BLaER1 treated with 17β-estradiol and CSF1 and Interleukin-3, amounts not matched to agents 10 nM and 100 nM (cell line): ENCODE measurements at regions not wholly inside any gene's neighbourhood (a gene's known extent, or its start where the extent isn't known, plus 50 kb on each side); places are given as distances from the start of the nearest gene placed in this dataset.

Source experiments
- H3K27ac ChIP-seq, 11 experiments: shearing (Covaris generic); formaldehyde crosslinking; 2 replicates each; pipeline ENCODE4 v1.8.1; 2022
- H3K27me3 ChIP-seq, 11 experiments: shearing (Covaris generic); formaldehyde crosslinking; 2 replicates each; pipeline ENCODE4 v1.8.1; 2022
- H3K36me3 ChIP-seq, 11 experiments: shearing (Covaris generic); formaldehyde crosslinking; 2 replicates each; pipeline ENCODE4 v1.8.1; 2022
- H3K4me1 ChIP-seq, 10 experiments: shearing (Covaris generic); formaldehyde crosslinking; 2 replicates each; pipeline ENCODE4 v1.8.1; 2022
- H3K4me2 ChIP-seq, 11 experiments: shearing (Covaris generic); formaldehyde crosslinking; 2 replicates each; pipeline ENCODE4 v1.8.1; 2022
- H3K4me3 ChIP-seq, 10 experiments: shearing (Covaris generic); formaldehyde crosslinking; 2 replicates each; pipeline ENCODE4 v1.8.1; 2022
- H3K9ac ChIP-seq, 11 experiments: shearing (Covaris generic); formaldehyde crosslinking; 2 replicates each; pipeline ENCODE4 v1.8.1; 2022
- H3K9me3 ChIP-seq, 11 experiments: shearing (Covaris generic); formaldehyde crosslinking; replicated peaks in 1 of 11; 2 replicates each; pipeline ENCODE4 v1.8.1; 2022
- H4K20me1 ChIP-seq, 11 experiments: shearing (Covaris generic); formaldehyde crosslinking; 2 replicates each; pipeline ENCODE4 v1.8.1; 2022
- Cebpa-rat ChIP-seq, 11 experiments: shearing (Covaris generic); IDR thresholded peaks; 2 replicates each; pipeline ENCODE4 v1.8.1; 2022

DNA sequence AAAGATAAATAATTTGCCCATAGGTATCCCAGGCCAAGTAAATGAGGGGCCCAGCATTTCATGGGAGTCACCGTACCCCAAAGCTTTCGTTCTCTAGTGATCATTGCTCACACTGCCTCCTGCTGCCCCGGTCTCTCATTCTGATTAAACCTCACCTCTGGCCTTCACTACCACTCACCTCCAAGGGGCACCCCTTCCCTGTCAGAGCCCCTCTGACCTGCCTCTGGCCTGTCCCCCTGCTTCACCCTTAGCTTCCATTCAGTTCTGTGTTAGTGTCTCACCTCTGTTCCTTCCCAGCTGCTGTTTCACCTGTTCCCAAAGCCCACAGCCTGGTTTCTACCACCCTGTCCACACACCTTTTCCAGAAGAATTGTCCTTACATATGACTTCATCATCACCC, 150.3 kb upstream of the E2F8 start:
- H3K27ac ChIP-seq = no peak overlapping the region
- H3K36me3 ChIP-seq = no peaks in the 10 kb centered on the region
- no peak for TF ChIP-seq Cebpa-rat (IDR thresholded peaks at IDR 0.05)
- no peaks in the 10 kb centered on the region for H3K27me3 ChIP-seq
- H3K9me3 ChIP-seq = peaks cover 0 to 6% (median 0%) of the 10 kb centered on the region in 11 experiments; a peak in 2 of 22 replicates
- no peaks in the 10 kb centered on the region for H4K20me1 ChIP-seq
- H3K4me1 ChIP-seq = peaks cover 0 to 13% (median 8%) of the 10 kb centered on the region in 10 experiments; a peak in 10 of 20 replicates
- H3K9ac ChIP-seq = no peak overlapping the region
- no peak overlapping the region for H3K4me2 ChIP-seq
- H3K4me3 ChIP-seq = no peak overlapping the region

DNA sequence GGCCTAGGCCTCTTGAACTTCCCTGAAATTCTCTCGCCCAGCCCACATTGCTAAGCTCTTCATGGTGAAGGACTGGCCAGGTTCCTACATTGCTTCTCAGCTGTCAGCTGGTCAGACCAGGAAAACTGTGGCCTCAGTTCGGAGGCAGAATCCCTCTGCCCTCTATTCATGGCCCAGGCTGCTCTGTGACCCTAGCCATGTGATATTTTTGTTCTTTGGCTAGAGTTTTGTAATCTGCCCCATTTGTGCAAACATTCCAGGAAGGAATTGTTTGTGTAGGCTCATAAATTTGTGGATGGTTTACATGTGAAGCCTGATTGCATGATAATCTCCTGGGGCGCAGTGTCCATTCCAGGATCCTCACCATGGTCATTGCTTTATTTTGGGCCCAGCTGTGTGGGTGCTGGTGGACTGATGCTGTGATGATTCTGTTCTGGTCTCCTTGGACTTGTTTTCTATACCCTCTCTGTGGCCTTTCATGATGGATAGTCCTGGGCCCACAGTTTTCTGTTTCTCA, 149.1 kb upstream of the E2F8 start:
- Histone ChIP-seq H3K9ac (no peak overlapping the region), H3K27ac (no peak overlapping the region), H3K27me3 (no peaks in the 10 kb centered on the region), H3K4me2 (no peak overlapping the region), H3K36me3 (no peaks in the 10 kb centered on the region), H3K4me1 (peaks cover 0 to 13% (median 8%) of the 10 kb centered on the region in 10 experiments; a peak in 10 of 20 replicates), H4K20me1 (no peaks in the 10 kb centered on the region), H3K9me3 (peaks cover 0 to 6% (median 0%) of the 10 kb centered on the region in 11 experiments; a peak in 2 of 22 replicates), H3K4me3 (no peak overlapping the region)
- TF ChIP-seq Cebpa-rat (IDR thresholded peaks at IDR 0.05) = no peak

DNA sequence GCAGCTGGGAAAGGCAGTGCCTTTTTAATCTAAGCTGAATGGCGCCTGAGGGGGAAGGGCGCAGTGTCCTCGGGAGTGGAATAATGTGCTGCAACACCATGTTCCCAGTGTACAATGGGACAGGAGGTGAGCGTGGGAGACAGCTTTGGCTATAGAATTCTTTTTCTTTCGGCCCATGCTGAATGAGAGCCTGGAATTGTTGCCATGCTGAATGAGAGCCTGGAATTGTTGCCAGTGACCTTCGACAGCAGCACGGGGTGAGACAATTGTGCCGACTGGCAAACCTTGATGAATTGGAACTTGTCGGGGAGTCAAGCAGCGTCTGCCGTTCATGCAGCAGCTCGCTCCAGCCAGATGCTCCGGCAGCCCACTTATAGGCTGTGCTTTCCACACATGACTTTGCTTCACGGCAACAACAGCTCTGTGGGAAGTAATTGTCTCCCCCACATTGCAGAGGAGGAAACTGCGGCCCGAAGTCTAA, 141.4 kb upstream of the E2F8 start:
- H3K27ac ChIP-seq = no peak overlapping the region
- no peak overlapping the region for H3K4me2 ChIP-seq
- H4K20me1 ChIP-seq = no peaks in the 10 kb centered on the region; a peak in 1 of 22 replicates
- H3K4me3 ChIP-seq = no peak overlapping the region
- no peak overlapping the region for H3K9ac ChIP-seq
- H3K36me3 ChIP-seq = no peaks in the 10 kb centered on the region
- H3K9me3 ChIP-seq = no peaks in the 10 kb centered on the region
- peaks cover 13 to 29% (median 20%) of the 10 kb centered on the region in 10 experiments for H3K4me1 ChIP-seq
- no peaks in the 10 kb centered on the region for H3K27me3 ChIP-seq
- no peak for TF ChIP-seq Cebpa-rat (IDR thresholded peaks at IDR 0.05)

DNA sequence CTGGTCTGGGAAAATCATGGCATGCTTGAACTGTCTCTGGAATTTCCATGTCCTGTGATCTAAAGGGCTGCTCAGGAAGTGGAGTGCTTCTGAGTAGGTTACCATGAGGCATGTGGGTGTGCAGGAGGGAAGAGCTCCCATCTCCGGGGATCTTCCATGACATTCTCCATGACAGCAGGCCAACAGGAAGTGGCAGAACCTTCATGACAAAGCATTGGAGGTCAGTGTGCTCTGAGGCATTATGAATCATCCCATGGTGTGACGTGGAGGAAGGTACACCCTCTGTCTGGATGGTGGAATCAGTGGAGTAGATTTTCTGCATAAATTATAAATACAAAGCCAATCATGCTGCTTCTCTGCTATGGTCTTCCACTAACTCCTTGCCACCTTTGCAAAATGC, 139.6 kb upstream of the E2F8 start:
- peaks cover 8 to 27% (median 23%) of the 10 kb centered on the region in 10 experiments for H3K4me1 ChIP-seq
- H3K27ac ChIP-seq = no peak overlapping the region
- TF ChIP-seq Cebpa-rat (IDR thresholded peaks at IDR 0.05) = no peak
- H3K36me3 ChIP-seq = no peaks in the 10 kb centered on the region
- no peaks in the 10 kb centered on the region for H3K9me3 ChIP-seq
- no peak overlapping the region for H3K9ac ChIP-seq
- no peak overlapping the region for H3K4me3 ChIP-seq
- H3K4me2 ChIP-seq = peak overlapping the region in 4 of 11 experiments; percentile 6 to 41 (median 38); a peak in 6 of 22 replicates
- no peaks in the 10 kb centered on the region for H3K27me3 ChIP-seq
- no peaks in the 10 kb centered on the region; a peak in 1 of 22 replicates for H4K20me1 ChIP-seq

DNA sequence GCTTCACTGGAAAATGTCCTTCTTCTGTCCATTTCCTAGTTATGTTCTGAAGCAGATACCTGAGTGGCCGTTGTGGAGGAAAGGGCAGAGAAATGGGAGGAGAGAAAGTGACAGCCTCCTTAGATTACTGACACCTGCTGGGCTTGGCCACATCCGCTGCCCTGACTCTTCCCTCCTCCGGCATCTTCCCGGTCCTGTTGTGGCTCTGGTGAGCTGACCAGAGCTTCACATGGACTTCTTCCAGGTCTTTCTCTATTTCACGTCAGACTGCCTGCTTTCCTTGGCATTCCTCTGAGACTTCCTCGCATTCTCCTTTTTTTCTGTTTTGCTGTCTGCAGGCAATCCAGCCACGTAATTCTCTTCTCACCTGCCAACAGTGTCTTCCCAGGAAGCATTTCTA, 138.7 kb upstream of the E2F8 start:
- Histone ChIP-seq H3K36me3 (no peaks in the 10 kb centered on the region), H3K9me3 (no peaks in the 10 kb centered on the region), H3K4me2 (no peak overlapping the region), H4K20me1 (no peaks in the 10 kb centered on the region; a peak in 1 of 22 replicates), H3K9ac (no peak overlapping the region), H3K27ac (no peak overlapping the region), H3K4me3 (no peak overlapping the region), H3K4me1 (peaks cover 8 to 32% (median 27%) of the 10 kb centered on the region in 10 experiments), H3K27me3 (no peaks in the 10 kb centered on the region)
- TF ChIP-seq Cebpa-rat (IDR thresholded peaks at IDR 0.05) = no peak

DNA sequence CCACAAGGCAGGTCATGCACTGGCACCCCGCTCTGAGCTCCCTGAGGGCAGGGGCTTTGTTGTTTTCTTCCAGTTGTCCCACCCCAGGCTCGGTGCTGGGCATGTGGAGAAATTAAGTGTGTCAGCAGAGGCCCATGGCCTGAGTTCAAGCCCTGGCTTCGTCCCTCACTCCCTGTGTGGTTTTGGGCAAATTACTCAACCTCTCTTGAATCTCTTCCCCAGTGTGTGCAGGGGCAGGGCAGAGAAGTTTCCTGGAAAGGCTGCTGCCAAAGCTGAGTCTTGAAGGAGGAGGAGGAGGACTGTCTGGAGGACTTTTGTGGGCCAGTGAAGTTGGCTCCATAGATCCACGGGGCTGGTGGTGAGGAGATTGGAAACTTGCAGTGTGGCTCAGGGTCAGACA, 138.1 kb upstream of the E2F8 start:
- H3K36me3 ChIP-seq = no peaks in the 10 kb centered on the region
- H3K9ac ChIP-seq = no peak overlapping the region
- peak overlapping the region in 10 of 11 experiments; percentile 17 to 75 (median 68); a peak in 16 of 22 replicates for H3K4me2 ChIP-seq
- H4K20me1 ChIP-seq = no peaks in the 10 kb centered on the region; a peak in 1 of 22 replicates
- no peak overlapping the region for H3K4me3 ChIP-seq
- TF ChIP-seq Cebpa-rat (IDR thresholded peaks at IDR 0.05) = no peak
- no peaks in the 10 kb centered on the region for H3K9me3 ChIP-seq
- H3K27ac ChIP-seq = no peak overlapping the region
- no peaks in the 10 kb centered on the region for H3K27me3 ChIP-seq
- H3K4me1 ChIP-seq = peaks cover 8 to 34% (median 29%) of the 10 kb centered on the region in 10 experiments

DNA sequence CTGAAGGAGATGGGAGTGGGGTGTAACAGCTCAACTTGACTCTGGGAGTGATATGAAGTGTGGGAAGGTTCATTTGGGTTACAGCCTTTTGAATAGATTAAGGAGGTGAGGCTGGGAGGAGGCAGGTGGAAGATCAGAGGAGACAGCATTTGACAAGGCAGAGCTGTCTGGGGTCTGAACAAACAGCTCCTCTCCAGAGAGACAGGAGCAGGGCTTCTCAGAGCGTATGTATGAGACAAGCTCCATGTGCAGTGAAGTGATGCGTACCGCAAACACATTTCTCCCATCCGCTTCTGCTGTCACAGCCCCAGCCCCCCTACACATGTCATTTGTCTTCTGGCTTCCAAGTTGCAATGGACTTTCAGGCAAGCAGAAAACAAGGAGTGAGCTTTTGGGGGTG, 137.1 kb upstream of the E2F8 start:
- no peak for TF ChIP-seq Cebpa-rat (IDR thresholded peaks at IDR 0.05)
- H3K9me3 ChIP-seq = no peaks in the 10 kb centered on the region
- H3K27me3 ChIP-seq = no peaks in the 10 kb centered on the region
- H3K36me3 ChIP-seq = no peaks in the 10 kb centered on the region
- peaks cover 8 to 34% (median 29%) of the 10 kb centered on the region in 10 experiments for H3K4me1 ChIP-seq
- peak overlapping the region in 10 of 11 experiments; percentile 8 to 75 (median 68); a peak in 19 of 22 replicates for H3K4me2 ChIP-seq
- H4K20me1 ChIP-seq = no peaks in the 10 kb centered on the region; a peak in 1 of 22 replicates
- no peak overlapping the region for H3K27ac ChIP-seq
- no peak overlapping the region for H3K9ac ChIP-seq
- no peak overlapping the region for H3K4me3 ChIP-seq

DNA sequence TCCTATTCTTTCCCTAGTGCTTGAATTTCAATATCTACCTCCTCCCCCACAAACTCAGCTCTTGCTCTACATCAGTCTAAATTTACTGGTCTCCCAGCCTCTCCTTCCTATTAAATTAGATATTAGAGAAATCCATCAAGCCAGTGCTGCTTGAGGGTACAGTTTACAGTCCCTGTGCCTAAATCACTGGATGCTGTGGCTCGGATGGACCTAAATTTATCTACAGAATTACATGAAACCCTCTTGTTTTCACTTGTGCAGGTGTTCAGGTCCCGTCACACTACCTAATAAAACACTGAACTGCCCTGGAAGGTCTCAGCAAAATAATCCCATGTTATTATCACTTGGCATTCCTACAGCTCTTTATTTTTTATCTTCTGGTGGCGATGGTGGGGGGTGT, 134.7 kb upstream of the E2F8 start:
- Histone ChIP-seq H3K4me2 (no peak overlapping the region), H3K27me3 (no peaks in the 10 kb centered on the region), H4K20me1 (no peaks in the 10 kb centered on the region; a peak in 1 of 22 replicates), H3K4me3 (no peak overlapping the region), H3K27ac (no peak overlapping the region), H3K9me3 (no peaks in the 10 kb centered on the region), H3K36me3 (no peaks in the 10 kb centered on the region), H3K9ac (no peak overlapping the region), H3K4me1 (peaks cover 18 to 55% (median 46%) of the 10 kb centered on the region in 10 experiments)
- no peak for TF ChIP-seq Cebpa-rat (IDR thresholded peaks at IDR 0.05)

DNA sequence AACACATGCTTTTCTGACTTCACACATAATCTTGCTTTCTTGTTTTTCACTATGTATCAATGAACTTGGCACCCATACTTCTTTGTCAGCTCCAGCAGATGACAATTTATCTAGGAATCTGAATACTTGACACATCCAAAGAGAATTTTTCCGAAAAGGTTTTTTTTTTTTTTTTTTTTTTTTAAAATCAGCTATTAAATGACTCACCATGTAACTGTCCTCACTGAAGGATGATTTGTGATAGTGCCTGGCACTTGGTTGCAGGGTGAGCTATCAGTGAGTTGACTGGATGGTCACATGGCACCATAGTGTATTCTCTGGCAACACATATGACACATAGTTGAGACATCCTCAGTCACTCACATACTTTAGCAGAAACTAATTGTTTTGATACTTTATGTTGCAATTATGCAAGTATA, 133.4 kb upstream of the E2F8 start:
- Histone ChIP-seq H3K4me1 (peaks cover 27 to 67% (median 57%) of the 10 kb centered on the region in 10 experiments), H3K4me2 (peak overlapping the region in 7 of 11 experiments; percentile 17 to 53 (median 31); a peak in 8 of 22 replicates), H3K36me3 (no peaks in the 10 kb centered on the region), H3K27ac (no peak overlapping the region), H3K27me3 (no peaks in the 10 kb centered on the region), H3K9me3 (no peaks in the 10 kb centered on the region), H4K20me1 (no peaks in the 10 kb centered on the region; a peak in 1 of 22 replicates), H3K9ac (no peak overlapping the region), H3K4me3 (no peak overlapping the region)
- no peak for TF ChIP-seq Cebpa-rat (IDR thresholded peaks at IDR 0.05)

DNA sequence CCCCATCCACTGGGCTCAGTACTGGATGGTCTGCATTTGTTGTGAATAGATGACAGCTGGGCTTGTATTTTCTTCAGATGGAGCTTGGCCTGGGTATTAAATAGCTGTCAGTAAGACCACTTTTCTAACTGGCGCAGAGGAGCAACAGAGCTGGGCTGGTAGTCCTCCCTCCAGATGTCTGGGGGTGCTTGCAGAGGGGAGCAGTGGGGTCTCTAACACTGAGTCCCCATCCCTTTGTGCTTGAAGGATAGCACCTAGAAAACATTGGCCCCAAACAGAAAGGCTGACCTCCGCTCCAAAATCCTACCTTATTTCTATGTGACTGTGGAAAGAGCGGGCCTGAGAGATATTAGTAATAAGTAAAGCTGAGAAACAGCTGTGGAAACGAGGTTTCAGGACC, 131.6 kb upstream of the E2F8 start:
- Histone ChIP-seq H3K27ac (peak overlapping the region in 3 of 11 experiments; percentile 27 to 92 (median 28); a peak in 2 of 22 replicates), H4K20me1 (no peaks in the 10 kb centered on the region), H3K9me3 (no peaks in the 10 kb centered on the region), H3K36me3 (no peaks in the 10 kb centered on the region), H3K4me3 (no peak overlapping the region), H3K9ac (no peak overlapping the region), H3K4me2 (peak overlapping the region in 6 of 11 experiments; percentile 73 to 83 (median 80); a peak in 3 of 22 replicates), H3K27me3 (no peaks in the 10 kb centered on the region), H3K4me1 (peaks cover 36 to 66% (median 57%) of the 10 kb centered on the region in 10 experiments)
- TF ChIP-seq Cebpa-rat (IDR thresholded peaks at IDR 0.05) = no peak
